HT-29 (cell line): ENCODE measurements at regions not wholly inside any gene's neighbourhood (a gene's known extent, or its start where the extent isn't known, plus 50 kb on each side); places are given as distances from the start of the nearest gene placed in this dataset.

ENCODE experiments used
- DNase-seq: peaks from one replicate; pipeline ENCODE4 v3.0.0-alpha.2; 2015; ENCODE audit warnings: low spot score

- DNase-seq = peak; percentile 81
Observed at GRCh38 chr10:69684020-69684980, 54.3 kb downstream of the FAM241B start.

GRCh38 chr10:69684981-69685353 lies 54.9 kb downstream of the FAM241B start:
- DNase-seq = no peak

- DNase-seq = no peak
Observed at GRCh38 chr10:69685426-69685801, 55.4 kb downstream of the FAM241B start.

- no peak for DNase-seq
Observed at GRCh38 chr10:69685802-69686585, 55.9 kb downstream of the FAM241B start.

- no peak for DNase-seq
Observed at GRCh38 chr10:69686866-69687265, 56.8 kb downstream of the FAM241B start.

GRCh38 chr10:69687426-69687825 lies 57.4 kb downstream of the FAM241B start:
- no peak for DNase-seq

GRCh38 chr10:69692267-69692666 lies 62.2 kb downstream of the FAM241B start:
- DNase-seq = no peak

GRCh38 chr10:69692891-69693290 lies 62.8 kb downstream of the FAM241B start:
- no peak for DNase-seq

GRCh38 chr10:69693886-69694285 lies 63.8 kb downstream of the FAM241B start:
- DNase-seq = no peak

- peak; percentile 86 for DNase-seq
Observed at GRCh38 chr10:69696073-69696731, 66.2 kb downstream of the FAM241B start.

- DNase-seq = no peak
Observed at GRCh38 chr10:69697006-69697405, 67.0 kb downstream of the FAM241B start.

- no peak for DNase-seq
Observed at GRCh38 chr10:69703256-69703655, 73.2 kb downstream of the FAM241B start.

GRCh38 chr10:69703766-69704630 lies 74.0 kb downstream of the FAM241B start:
- DNase-seq = peak; percentile 39

GRCh38 chr10:69709366-69709941 lies 79.4 kb downstream of the FAM241B start:
- DNase-seq = no peak

- DNase-seq = no peak
Observed at GRCh38 chr10:69710008-69710888, 80.2 kb downstream of the FAM241B start.

GRCh38 chr10:69712342-69712741 lies 82.3 kb downstream of the FAM241B start:
- DNase-seq = no peak

GRCh38 chr10:69714572-69714971 lies 84.5 kb downstream of the FAM241B start:
- no peak for DNase-seq

- no peak for DNase-seq
Observed at GRCh38 chr10:69715156-69715898, 85.3 kb downstream of the FAM241B start.
